Transverse colon (tissue), 4 donors: ENCODE measurements at regions not wholly inside any gene's neighbourhood (a gene's known extent, or its start where the extent isn't known, plus 50 kb on each side); places are given as distances from the start of the nearest gene placed in this dataset.

ENCODE experiments used
- POLR2A ChIP-seq: fragments of 450-650 bp; IDR thresholded peaks from one replicate; pipeline ENCODE4 v1.6.1; 2016; ENCODE audit warnings: antibody characterized with exemption, mild to moderate bottlenecking, moderate library complexity
- POLR2AphosphoS5 ChIP-seq, 3 donors: sonication (generic); formaldehyde crosslinking; IDR thresholded peaks; one replicate each; pipeline ENCODE4 v1.6.1; 2016; ENCODE audit warnings: antibody characterized with exemption in 3 of 3
- TF ChIP-seq, protein P1 (sequence below), 5 experiments: fragments of 200-600 bp in 3 of 5; fragments of 450-650 bp in 2 of 5; sonication (generic) in 3 of 5; IDR thresholded peaks; 1 replicate in 2 of 5; 2 replicates in 3 of 5; pipeline ENCODE4 v1.5.1; 2016 to 2017; ENCODE audit warnings: antibody characterized with exemption in 5 of 5, inconsistent platforms in 3 of 5, mild to moderate bottlenecking in 2 of 5, moderate library complexity in 1 of 5

DNA sequence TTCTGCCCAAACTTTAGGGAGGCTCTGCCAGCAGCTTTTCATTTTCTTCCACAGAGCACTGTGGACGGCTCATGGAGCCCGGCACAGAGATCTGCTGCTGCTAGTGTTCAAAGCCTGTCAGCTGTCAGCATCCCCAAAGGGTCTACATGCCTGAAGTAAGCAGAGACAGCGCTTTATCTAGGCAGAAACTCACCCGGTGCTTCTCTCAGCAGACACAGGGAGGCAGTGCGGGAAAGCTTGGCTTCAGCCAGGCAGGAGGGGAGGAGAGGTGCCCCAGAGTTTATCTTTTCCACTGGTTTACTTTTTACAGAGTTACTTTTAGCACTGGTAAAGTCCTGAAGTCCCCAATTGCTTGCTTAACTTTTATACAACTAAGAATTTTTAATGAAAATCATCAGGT lies 339.3 kb downstream of the NKX6-1 start:
- no peak for TF ChIP-seq POLR2AphosphoS5 (IDR thresholded peaks at IDR 0.05)
- TF ChIP-seq, protein P1, sequence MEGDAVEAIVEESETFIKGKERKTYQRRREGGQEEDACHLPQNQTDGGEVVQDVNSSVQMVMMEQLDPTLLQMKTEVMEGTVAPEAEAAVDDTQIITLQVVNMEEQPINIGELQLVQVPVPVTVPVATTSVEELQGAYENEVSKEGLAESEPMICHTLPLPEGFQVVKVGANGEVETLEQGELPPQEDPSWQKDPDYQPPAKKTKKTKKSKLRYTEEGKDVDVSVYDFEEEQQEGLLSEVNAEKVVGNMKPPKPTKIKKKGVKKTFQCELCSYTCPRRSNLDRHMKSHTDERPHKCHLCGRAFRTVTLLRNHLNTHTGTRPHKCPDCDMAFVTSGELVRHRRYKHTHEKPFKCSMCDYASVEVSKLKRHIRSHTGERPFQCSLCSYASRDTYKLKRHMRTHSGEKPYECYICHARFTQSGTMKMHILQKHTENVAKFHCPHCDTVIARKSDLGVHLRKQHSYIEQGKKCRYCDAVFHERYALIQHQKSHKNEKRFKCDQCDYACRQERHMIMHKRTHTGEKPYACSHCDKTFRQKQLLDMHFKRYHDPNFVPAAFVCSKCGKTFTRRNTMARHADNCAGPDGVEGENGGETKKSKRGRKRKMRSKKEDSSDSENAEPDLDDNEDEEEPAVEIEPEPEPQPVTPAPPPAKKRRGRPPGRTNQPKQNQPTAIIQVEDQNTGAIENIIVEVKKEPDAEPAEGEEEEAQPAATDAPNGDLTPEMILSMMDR (IDR thresholded peaks at IDR 0.05), result no peak
- no peak for TF ChIP-seq POLR2A
